Renal pelvis (tissue), 1 donor: ENCODE measurements at regions not wholly inside any gene's neighbourhood (a gene's known extent, or its start where the extent isn't known, plus 50 kb on each side); places are given as distances from the start of the nearest gene placed in this dataset.
"Not testable (repeated sequence)": the region's sequence is repeated elsewhere in the genome, so short reads cannot be mapped to it uniquely, and the experiment has no call there.

ENCODE experiments used
- DNase-seq: peaks from one replicate; pipeline ENCODE4 v3.0.0-alpha.2; 2013

GRCh38 chr2:216775043-216775453, 79.7 kb upstream of the IGFBP5 start:
- DNase-seq: peak; percentile 58

GRCh38 chr2:216774620-216775019, 79.3 kb upstream of the IGFBP5 start:
- DNase-seq: no peak

- no peak for DNase-seq
Observed at GRCh38 chr2:216774180-216774579, 78.8 kb upstream of the IGFBP5 start.

- no peak for DNase-seq
Observed at GRCh38 chr2:216773072-216773471, 77.7 kb upstream of the IGFBP5 start.

- no peak for DNase-seq
Observed at GRCh38 chr2:216770717-216771116, 75.4 kb upstream of the IGFBP5 start.

GRCh38 chr2:216770050-216770449, 74.7 kb upstream of the IGFBP5 start:
- no peak for DNase-seq

GRCh38 chr2:216769626-216770025, 74.3 kb upstream of the IGFBP5 start:
- DNase-seq: no peak

GRCh38 chr2:216768908-216769411, 73.6 kb upstream of the IGFBP5 start:
- no peak for DNase-seq

- DNase-seq: no peak
Observed at GRCh38 chr2:216765761-216766262, 70.5 kb upstream of the IGFBP5 start.

GRCh38 chr2:216763396-216763795, 68.0 kb upstream of the IGFBP5 start:
- DNase-seq: no peak

- DNase-seq: no peak
Observed at GRCh38 chr2:216761809-216762208, 66.5 kb upstream of the IGFBP5 start.

GRCh38 chr2:216761133-216761532, 65.8 kb upstream of the IGFBP5 start:
- DNase-seq: no peak

- DNase-seq: no peak
Observed at GRCh38 chr2:216758256-216759155, 63.2 kb upstream of the IGFBP5 start.

GRCh38 chr2:216757532-216757931, 62.2 kb upstream of the IGFBP5 start:
- DNase-seq: no peak

- no peak for DNase-seq
Observed at GRCh38 chr2:216756435-216756834, 61.1 kb upstream of the IGFBP5 start.

GRCh38 chr2:216754812-216755211, 59.5 kb upstream of the IGFBP5 start:
- no peak for DNase-seq

- no peak for DNase-seq
Observed at GRCh38 chr2:216754336-216754735, 59.0 kb upstream of the IGFBP5 start.

GRCh38 chr2:216752855-216753505, 57.6 kb upstream of the IGFBP5 start:
- DNase-seq: no peak

GRCh38 chr2:216750750-216751149, 55.4 kb upstream of the IGFBP5 start:
- DNase-seq: not testable (repeated sequence)

GRCh38 chr2:216746268-216746667, 50.9 kb upstream of the IGFBP5 start:
- DNase-seq: not testable (repeated sequence)

GRCh38 chr2:216745453-216745852, 50.1 kb upstream of the IGFBP5 start:
- DNase-seq: no peak
